DMS79 (cell line): ENCODE measurements at regions not wholly inside any gene's neighbourhood (a gene's known extent, or its start where the extent isn't known, plus 50 kb on each side); places are given as distances from the start of the nearest gene placed in this dataset.
"Not testable (repeated sequence)": the region's sequence is repeated elsewhere in the genome, so short reads cannot be mapped to it uniquely, and the experiment has no call there.

Source experiments
- DNase-seq: peaks from one replicate; lab custom pipeline; 2025; lab: John Stamatoyannopoulos, UW

- no peak for DNase-seq
These were observed 199.8 kb upstream of the HDAC4 start for GRCh38 chr2:239600650-239601049.

- no peak for DNase-seq
These were observed 199.3 kb upstream of the HDAC4 start for GRCh38 chr2:239600001-239600593.

GRCh38 chr2:239599299-239599698, 198.5 kb upstream of the HDAC4 start:
- DNase-seq, result no peak

GRCh38 chr2:239598732-239599090, 197.9 kb upstream of the HDAC4 start:
- DNase-seq, result no peak

- DNase-seq, result no peak
These were observed 197.4 kb upstream of the HDAC4 start for GRCh38 chr2:239598011-239598731.

- DNase-seq, result no peak
These were observed 196.4 kb upstream of the HDAC4 start for GRCh38 chr2:239597216-239597615.

- no peak for DNase-seq
These were observed 196.0 kb upstream of the HDAC4 start for GRCh38 chr2:239596792-239597191.

GRCh38 chr2:239596253-239596652, 195.4 kb upstream of the HDAC4 start:
- no peak for DNase-seq

GRCh38 chr2:239595726-239596125, 194.9 kb upstream of the HDAC4 start:
- no peak for DNase-seq

- no peak for DNase-seq
These were observed 194.2 kb upstream of the HDAC4 start for GRCh38 chr2:239594772-239595608.

- DNase-seq, result no peak
These were observed 193.4 kb upstream of the HDAC4 start for GRCh38 chr2:239594019-239594771.

- DNase-seq, result no peak
These were observed 192.6 kb upstream of the HDAC4 start for GRCh38 chr2:239593455-239593854.

- not testable (repeated sequence) for DNase-seq
These were observed 191.9 kb upstream of the HDAC4 start for GRCh38 chr2:239592629-239593290.

- no peak for DNase-seq
These were observed 190.4 kb upstream of the HDAC4 start for GRCh38 chr2:239590995-239591915.

GRCh38 chr2:239590276-239590675, 189.5 kb upstream of the HDAC4 start:
- DNase-seq, result no peak

- DNase-seq, result no peak
These were observed 189.0 kb upstream of the HDAC4 start for GRCh38 chr2:239589833-239590232.

- no peak for DNase-seq
These were observed 188.5 kb upstream of the HDAC4 start for GRCh38 chr2:239589270-239589825.

- no peak for DNase-seq
These were observed 187.8 kb upstream of the HDAC4 start for GRCh38 chr2:239588451-239589269.

- no peak for DNase-seq
These were observed 187.0 kb upstream of the HDAC4 start for GRCh38 chr2:239587841-239588240.
